Fibroblast of lung (primary cell): ENCODE measurements at regions not wholly inside any gene's neighbourhood (a gene's known extent, or its start where the extent isn't known, plus 50 kb on each side); places are given as distances from the start of the nearest gene placed in this dataset.

Experiments used
- DNase-seq, 2 donors: peaks; one replicate each; pipeline versions ENCODE4 v3.0.0 to v3.0.0-alpha.2; 2010; ENCODE audit warnings: low read depth in 2 of 2
- H2AFZ ChIP-seq: 2 replicates; pipeline ENCODE4 v1.5.1; 2012; ENCODE audit warnings: low read length, control low read depth, inconsistent platforms
- H3K27ac ChIP-seq: 2 replicates; pipeline ENCODE4 v1.5.1; 2011; ENCODE audit warnings: low read length, control low read depth; ENCODE audit not compliant: insufficient read depth
- H3K27me3 ChIP-seq: 2 replicates; pipeline ENCODE4 v1.5.1; 2011; ENCODE audit warnings: mild to moderate bottlenecking, low read length; ENCODE audit not compliant: control insufficient read depth, insufficient read depth
- H3K36me3 ChIP-seq: 2 replicates; pipeline ENCODE4 v1.5.1; 2011; ENCODE audit warnings: low read length; ENCODE audit not compliant: control insufficient read depth, insufficient read depth
- H3K4me1 ChIP-seq: 2 replicates; pipeline ENCODE4 v1.5.1; 2011; ENCODE audit warnings: low read length; ENCODE audit not compliant: control insufficient read depth, insufficient read depth; ENCODE audit errors: extremely low read depth
- H3K4me2 ChIP-seq: 2 replicates; pipeline ENCODE4 v1.5.1; 2011; ENCODE audit warnings: low read length, control low read depth; ENCODE audit not compliant: insufficient read depth; ENCODE audit errors: extremely low read depth
- H3K4me3 ChIP-seq, 4 experiments: fragments of 200-600 bp in 1 of 4; sonication (generic) in 1 of 4; replicated peaks in 1 of 4; 2 replicates each; pipeline ENCODE4 v1.5.1; 2011 to 2016; ENCODE audit warnings: low read length in 4 of 4, low read depth in 3 of 4, mild to moderate bottlenecking in 3 of 4, control low read depth in 2 of 4, inconsistent platforms in 1 of 4, mixed read lengths in 1 of 4; ENCODE audit not compliant: insufficient read depth in 1 of 4; ENCODE audit errors: control extremely low read depth in 1 of 4
- H3K79me2 ChIP-seq: 2 replicates; pipeline ENCODE4 v1.5.1; 2012; ENCODE audit warnings: mild to moderate bottlenecking, low read length, inconsistent platforms; ENCODE audit not compliant: control insufficient read depth, insufficient read depth
- H3K9ac ChIP-seq: 2 replicates; pipeline ENCODE4 v1.5.1; 2011; ENCODE audit warnings: mild to moderate bottlenecking, low read length, control low read depth; ENCODE audit not compliant: insufficient read depth
- H3K9me3 ChIP-seq: 2 replicates; pipeline ENCODE4 v1.5.1; 2012; ENCODE audit warnings: low read depth, low read length; ENCODE audit not compliant: control insufficient read depth, insufficient read depth
- H4K20me1 ChIP-seq: 2 replicates; pipeline ENCODE4 v1.5.1; 2011; ENCODE audit warnings: low read length; ENCODE audit not compliant: control insufficient read depth, insufficient read depth; ENCODE audit errors: extremely low read depth
- EZH2 ChIP-seq: IDR thresholded peaks from 2 replicates; pipeline ENCODE4 v1.5.1; 2012; ENCODE audit warnings: low read length, control low read depth, mild to moderate bottlenecking; ENCODE audit errors: missing control alignments
- TF ChIP-seq, protein P1 (sequence below), 2 donors: IDR thresholded peaks in 1 of 2; conservative IDR thresholded peaks in 1 of 2; 1 replicate in 1 of 2; 2 replicates in 1 of 2; pipeline ENCODE4 v1.5.1; 2011 to 2012; ENCODE audit warnings: low read length in 2 of 2, control low read depth in 1 of 2, inconsistent platforms in 1 of 2, low read depth in 1 of 2, mild to moderate bottlenecking in 1 of 2

- H3K4me2 ChIP-seq: no peak overlapping the region
- H4K20me1 ChIP-seq: no peaks in the 10 kb centered on the region
- no peaks in the 10 kb centered on the region for H3K36me3 ChIP-seq
- no peak overlapping the region for H2AFZ ChIP-seq
- H3K4me1 ChIP-seq: no peaks in the 10 kb centered on the region
- H3K9ac ChIP-seq: no peak overlapping the region
- H3K4me3 ChIP-seq: no peak overlapping the region
- H3K9me3 ChIP-seq: no peaks in the 10 kb centered on the region
- H3K27ac ChIP-seq: no peak overlapping the region
- DNase-seq: no peak
- no peaks in the 10 kb centered on the region for H3K27me3 ChIP-seq
- H3K79me2 ChIP-seq: no peaks in the 10 kb centered on the region
- TF ChIP-seq, protein P1, sequence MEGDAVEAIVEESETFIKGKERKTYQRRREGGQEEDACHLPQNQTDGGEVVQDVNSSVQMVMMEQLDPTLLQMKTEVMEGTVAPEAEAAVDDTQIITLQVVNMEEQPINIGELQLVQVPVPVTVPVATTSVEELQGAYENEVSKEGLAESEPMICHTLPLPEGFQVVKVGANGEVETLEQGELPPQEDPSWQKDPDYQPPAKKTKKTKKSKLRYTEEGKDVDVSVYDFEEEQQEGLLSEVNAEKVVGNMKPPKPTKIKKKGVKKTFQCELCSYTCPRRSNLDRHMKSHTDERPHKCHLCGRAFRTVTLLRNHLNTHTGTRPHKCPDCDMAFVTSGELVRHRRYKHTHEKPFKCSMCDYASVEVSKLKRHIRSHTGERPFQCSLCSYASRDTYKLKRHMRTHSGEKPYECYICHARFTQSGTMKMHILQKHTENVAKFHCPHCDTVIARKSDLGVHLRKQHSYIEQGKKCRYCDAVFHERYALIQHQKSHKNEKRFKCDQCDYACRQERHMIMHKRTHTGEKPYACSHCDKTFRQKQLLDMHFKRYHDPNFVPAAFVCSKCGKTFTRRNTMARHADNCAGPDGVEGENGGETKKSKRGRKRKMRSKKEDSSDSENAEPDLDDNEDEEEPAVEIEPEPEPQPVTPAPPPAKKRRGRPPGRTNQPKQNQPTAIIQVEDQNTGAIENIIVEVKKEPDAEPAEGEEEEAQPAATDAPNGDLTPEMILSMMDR (conservative IDR thresholded peaks at IDR 0.05 in 1 of 2, IDR thresholded peaks at IDR 0.05 in 1 of 2; ENCODE audit: low read depth in 1 of 2, low read length in 2 of 2): no peak
- no peak for TF ChIP-seq EZH2
Measured at GRCh38 chr6:128759447-128759846, 123.5 kb upstream of the LAMA2 start.

GRCh38 chr6:128757961-128758360 lies 125.0 kb upstream of the LAMA2 start:
- no peaks in the 10 kb centered on the region for H3K9me3 ChIP-seq
- no peak overlapping the region for H3K4me3 ChIP-seq
- no peaks in the 10 kb centered on the region for H3K4me1 ChIP-seq
- TF ChIP-seq EZH2: no peak
- TF ChIP-seq, protein P1 (conservative IDR thresholded peaks at IDR 0.05 in 1 of 2, IDR thresholded peaks at IDR 0.05 in 1 of 2; ENCODE audit: low read depth in 1 of 2, low read length in 2 of 2): no peak
- no peaks in the 10 kb centered on the region for H3K27me3 ChIP-seq
- H3K4me2 ChIP-seq: no peak overlapping the region
- peak in 1 of 2 donors; percentile 9 for DNase-seq
- H3K9ac ChIP-seq: no peak overlapping the region
- no peaks in the 10 kb centered on the region for H3K36me3 ChIP-seq
- no peaks in the 10 kb centered on the region for H3K79me2 ChIP-seq
- H3K27ac ChIP-seq: no peak overlapping the region
- H2AFZ ChIP-seq: no peak overlapping the region
- H4K20me1 ChIP-seq: no peaks in the 10 kb centered on the region

- Histone ChIP-seq H3K27ac (no peak overlapping the region), H2AFZ (no peak overlapping the region), H3K4me3 (no peak overlapping the region), H4K20me1 (no peaks in the 10 kb centered on the region), H3K79me2 (no peaks in the 10 kb centered on the region), H3K9me3 (no peaks in the 10 kb centered on the region), H3K4me1 (no peaks in the 10 kb centered on the region), H3K9ac (no peak overlapping the region), H3K27me3 (no peaks in the 10 kb centered on the region), H3K36me3 (no peaks in the 10 kb centered on the region), H3K4me2 (no peak overlapping the region)
- DNase-seq: no peak
- TF ChIP-seq EZH2: no peak
- TF ChIP-seq, protein P1 (conservative IDR thresholded peaks at IDR 0.05 in 1 of 2, IDR thresholded peaks at IDR 0.05 in 1 of 2; ENCODE audit: low read depth in 1 of 2, low read length in 2 of 2): no peak
Measured at GRCh38 chr6:128754658-128755256, 128.2 kb upstream of the LAMA2 start.
